SK-N-SH (cell line): ENCODE measurements at regions not wholly inside any gene's neighbourhood (a gene's known extent, or its start where the extent isn't known, plus 50 kb on each side); places are given as distances from the start of the nearest gene placed in this dataset.
"Not testable (repeated sequence)": the region's sequence is repeated elsewhere in the genome, so short reads cannot be mapped to it uniquely, and the experiment has no call there.

Experiments used
- CTCF ChIA-PET: fragments of 300-600, 350-600 bp; formaldehyde crosslinking; extraction: SDS; loops from one replicate; lab custom pipeline; 2021; lab: Yijun Ruan, JAX
- POLR2A ChIA-PET: fragments of 350-600 bp; sonication (Branson Sonifier 250); formaldehyde crosslinking; extraction: SDS; loops from one replicate; lab custom pipeline; 2020; ENCODE audit warnings: antibody characterized with exemption, inconsistent platforms; lab: Yijun Ruan, JAX
- DNase-seq: peaks from one replicate; pipeline ENCODE4 v3.0.0; 2012
- H2AFZ ChIP-seq: fragments of 200-600 bp; sonication (generic); 2 replicates; pipeline ENCODE4 v1.8.1; 2016; ENCODE audit warnings: antibody characterized with exemption, mild to moderate bottlenecking, low read depth
- H3F3A ChIP-seq: fragments of 200-600 bp; sonication (generic); replicated peaks from 2 replicates; pipeline ENCODE3; 2016; ENCODE audit warnings: antibody characterized with exemption, mild to moderate bottlenecking; ENCODE audit not compliant: insufficient read depth
- H3K27ac ChIP-seq, 2 experiments: fragments of 200-500 bp in 1 of 2; fragments of 200-600 bp in 1 of 2; sonication (Bioruptor generic) in 1 of 2; sonication (generic), shearing (Covaris generic) in 1 of 2; 2 replicates each; pipeline versions ENCODE4 v1.5.1 to v1.6.1; 2014 to 2016; ENCODE audit warnings: low read depth in 2 of 2, inconsistent platforms in 1 of 2, low read length in 1 of 2, mild to moderate bottlenecking in 1 of 2, mixed read lengths in 1 of 2
- H3K27me3 ChIP-seq: fragments of 200-600 bp; sonication (generic), shearing (Covaris generic); 2 replicates; pipeline ENCODE4 v1.6.1; 2016; ENCODE audit warnings: mixed run types; ENCODE audit not compliant: insufficient read depth
- H3K36me3 ChIP-seq, 2 experiments: fragments of 200-500 bp in 1 of 2; fragments of 200-600 bp in 1 of 2; sonication (Bioruptor generic) in 1 of 2; sonication (generic) in 1 of 2; replicated peaks in 1 of 2; 2 replicates each; pipeline versions ENCODE3 to v1.5.1; 2014 to 2016; ENCODE audit warnings: low read length in 1 of 2, mild to moderate bottlenecking in 1 of 2; ENCODE audit not compliant: insufficient read depth in 2 of 2, control insufficient read depth in 1 of 2
- H3K4me1 ChIP-seq, 2 experiments: fragments of 200-500 bp in 1 of 2; fragments of 200-600 bp in 1 of 2; sonication (Bioruptor generic) in 1 of 2; sonication (generic), shearing (Covaris generic) in 1 of 2; 2 replicates each; pipeline versions ENCODE4 v1.5.1 to v1.6.1; 2014 to 2016; ENCODE audit warnings: low read depth in 1 of 2, low read length in 1 of 2, mixed run types in 1 of 2; ENCODE audit not compliant: insufficient read depth in 2 of 2, control insufficient read depth in 1 of 2
- H3K4me2 ChIP-seq: fragments of 200-600 bp; sonication (generic), shearing (Covaris generic); 2 replicates; pipeline ENCODE4 v1.6.1; 2017; ENCODE audit warnings: mixed run types
- H3K4me3 ChIP-seq, 2 experiments: fragments of 200-500 bp in 1 of 2; fragments of 200-600 bp in 1 of 2; sonication (Bioruptor generic) in 1 of 2; sonication (generic), shearing (Covaris generic) in 1 of 2; 2 replicates each; pipeline versions ENCODE4 v1.5.1 to v1.8.1; 2014 to 2016; ENCODE audit warnings: low read depth in 2 of 2, inconsistent platforms in 1 of 2, low read length in 1 of 2, mild to moderate bottlenecking in 1 of 2, mixed read lengths in 1 of 2, moderate library complexity in 1 of 2
- H3K79me2 ChIP-seq: fragments of 200-600 bp; sonication (generic); 2 replicates; pipeline ENCODE4 v1.8.1; 2017; ENCODE audit warnings: mild to moderate bottlenecking; ENCODE audit not compliant: insufficient read depth
- H3K9ac ChIP-seq: fragments of 200-600 bp; sonication (generic); 2 replicates; pipeline ENCODE4 v1.6.1; 2017; ENCODE audit warnings: mixed run types
- H3K9me2 ChIP-seq: fragments of 200-600 bp; sonication (generic); 2 replicates; pipeline ENCODE4 v1.6.1; 2017; ENCODE audit warnings: mixed run types
- H3K9me3 ChIP-seq: fragments of 200-600 bp; sonication (generic); 2 replicates; pipeline ENCODE4 v1.6.1; 2017; ENCODE audit warnings: mixed run types, mild to moderate bottlenecking, moderate library complexity
- H4K20me1 ChIP-seq: fragments of 200-600 bp; sonication (generic); 2 replicates; pipeline ENCODE4 v1.6.1; 2017; ENCODE audit warnings: mild to moderate bottlenecking, mixed run types; ENCODE audit not compliant: insufficient read depth
- FOXM1 ChIP-seq: IDR thresholded peaks from 2 replicates; pipeline ENCODE4 v1.4.0; 2012; ENCODE audit warnings: low read depth, mild to moderate bottlenecking
- NRF1 ChIP-seq: IDR thresholded peaks from 2 replicates; pipeline ENCODE4 v1.6.1; 2012; ENCODE audit warnings: low read depth, mild to moderate bottlenecking, low read length
- USF2 ChIP-seq: fragments of 150-350 bp; IDR thresholded peaks from 2 replicates; pipeline ENCODE4 v1.6.1; 2017; ENCODE audit warnings: antibody characterized with exemption, low read length, low read depth, borderline replicate concordance
- WGBS: methylation state at CpG from one replicate; pipeline ENCODE4 v1.1.6; 2017; ENCODE audit warnings: low lambda C conversion rate; 5-methylcytosine and 5-hydroxymethylcytosine counted together
- TF ChIP-seq, protein P1 (sequence below): IDR thresholded peaks from 2 replicates; pipeline ENCODE4 v1.4.0; 2012; ENCODE audit warnings: low read depth, borderline replicate concordance

DNA sequence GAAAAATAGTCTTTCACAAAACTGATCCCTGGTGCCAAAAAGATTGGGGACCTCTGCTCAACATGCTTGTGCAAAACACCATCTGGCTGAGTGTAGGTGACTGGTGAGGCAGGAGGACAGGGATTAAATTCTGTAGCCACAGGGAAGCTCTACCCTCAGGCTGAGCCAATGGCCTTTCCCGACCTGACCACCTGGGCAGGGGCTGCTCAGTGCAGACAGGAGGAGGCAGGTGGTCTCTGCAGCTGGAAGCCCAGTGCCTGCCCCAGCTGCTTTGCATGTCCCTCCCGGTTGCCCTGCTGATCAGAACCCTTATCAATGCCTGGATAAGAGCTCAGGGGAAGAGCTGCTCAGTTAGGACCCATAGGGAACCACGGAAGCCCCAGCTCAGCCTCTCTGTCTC lies 235.3 kb downstream of the ANKRD36 start:
- WGBS: 50% methylated on average over 2 of the region's 3 CpGs
- Histone ChIP-seq H3K9me2 (no peaks in the 10 kb centered on the region), H3K4me2 (no peak overlapping the region), H2AFZ (no peak overlapping the region), H3K79me2 (no peaks in the 10 kb centered on the region), H3K9me3 (no peaks in the 10 kb centered on the region), H3K36me3 (no peaks in the 10 kb centered on the region), H3F3A (no peaks in the 10 kb centered on the region), H3K27me3 (no peaks in the 10 kb centered on the region; the same call in 1 of the 2 replicates), H4K20me1 (no peaks in the 10 kb centered on the region), H3K27ac (no peak overlapping the region), H3K4me1 (no peaks in the 10 kb centered on the region), H3K4me3 (no peak overlapping the region), H3K9ac (no peak overlapping the region)
- DNase-seq: no peak
- CTCF ChIA-PET: no interaction called here
- POLR2A ChIA-PET: no interaction called here
- TF ChIP-seq NRF1 (no peak), FOXM1 (no peak), USF2 (no peak)
- TF ChIP-seq, protein P1, sequence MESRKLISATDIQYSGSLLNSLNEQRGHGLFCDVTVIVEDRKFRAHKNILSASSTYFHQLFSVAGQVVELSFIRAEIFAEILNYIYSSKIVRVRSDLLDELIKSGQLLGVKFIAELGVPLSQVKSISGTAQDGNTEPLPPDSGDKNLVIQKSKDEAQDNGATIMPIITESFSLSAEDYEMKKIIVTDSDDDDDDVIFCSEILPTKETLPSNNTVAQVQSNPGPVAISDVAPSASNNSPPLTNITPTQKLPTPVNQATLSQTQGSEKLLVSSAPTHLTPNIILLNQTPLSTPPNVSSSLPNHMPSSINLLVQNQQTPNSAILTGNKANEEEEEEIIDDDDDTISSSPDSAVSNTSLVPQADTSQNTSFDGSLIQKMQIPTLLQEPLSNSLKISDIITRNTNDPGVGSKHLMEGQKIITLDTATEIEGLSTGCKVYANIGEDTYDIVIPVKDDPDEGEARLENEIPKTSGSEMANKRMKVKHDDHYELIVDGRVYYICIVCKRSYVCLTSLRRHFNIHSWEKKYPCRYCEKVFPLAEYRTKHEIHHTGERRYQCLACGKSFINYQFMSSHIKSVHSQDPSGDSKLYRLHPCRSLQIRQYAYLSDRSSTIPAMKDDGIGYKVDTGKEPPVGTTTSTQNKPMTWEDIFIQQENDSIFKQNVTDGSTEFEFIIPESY: no peak

DNA sequence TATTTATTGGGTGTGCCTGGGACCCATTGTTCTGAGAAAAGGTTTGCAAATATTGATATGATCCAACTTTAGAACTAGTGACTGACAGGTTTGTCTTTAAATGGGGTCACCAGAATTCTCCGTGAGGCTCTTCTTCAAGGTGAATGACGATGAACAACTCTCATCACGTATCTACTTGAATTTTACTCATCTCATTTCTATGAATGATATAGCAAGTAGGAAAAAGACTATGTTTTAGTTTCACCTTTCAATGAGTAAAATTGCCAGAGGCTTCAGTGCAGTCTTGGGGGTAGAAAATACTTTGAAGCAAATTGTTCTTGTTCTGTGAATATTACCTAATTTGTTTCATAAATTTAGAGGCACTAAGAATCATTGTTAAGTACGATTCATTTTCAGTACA lies 232.0 kb downstream of the ANKRD36 start:
- H3K9me3 ChIP-seq, POLR2A ChIA-PET, H4K20me1 ChIP-seq, H3K79me2 ChIP-seq, H3K4me1 ChIP-seq, H3K9me2 ChIP-seq, H3K27me3 ChIP-seq, H2AFZ ChIP-seq, CTCF ChIA-PET, H3K4me3 ChIP-seq, H3K9ac ChIP-seq, H3K27ac ChIP-seq, H3K36me3 ChIP-seq, H3F3A ChIP-seq, H3K4me2 ChIP-seq, DNase-seq: not testable (repeated sequence)
- WGBS: no CpG with 5 or more reads among the region's 4 CpGs

DNA sequence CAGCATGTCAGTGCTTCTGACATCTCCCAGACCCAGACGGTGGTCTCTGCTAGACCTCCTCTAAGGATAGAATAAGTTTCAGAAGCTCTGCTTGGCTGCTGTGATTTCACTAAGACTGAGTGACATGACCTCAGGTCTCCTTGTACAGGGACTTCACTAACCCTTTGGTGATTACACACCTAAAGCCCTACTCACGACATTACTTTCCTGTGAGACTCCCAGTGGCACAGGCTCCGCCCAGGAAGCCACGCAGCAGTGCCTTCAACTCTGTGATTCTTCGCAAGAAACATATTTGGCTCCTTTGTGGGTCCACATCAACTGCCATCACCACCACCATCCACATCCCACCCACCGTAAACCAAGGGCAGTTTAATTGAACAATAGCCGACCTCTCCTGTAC lies 220.7 kb downstream of the ANKRD36 start:
- H3K4me2 ChIP-seq, H3K36me3 ChIP-seq, H3K9ac ChIP-seq, POLR2A ChIA-PET, H3K4me1 ChIP-seq, H2AFZ ChIP-seq, H3K79me2 ChIP-seq, DNase-seq, H3K9me3 ChIP-seq, H3K4me3 ChIP-seq, H3K27ac ChIP-seq, H3K9me2 ChIP-seq, CTCF ChIA-PET, H3K27me3 ChIP-seq, H4K20me1 ChIP-seq, H3F3A ChIP-seq: not testable (repeated sequence)
- no CpG with 5 or more reads among the region's 7 CpGs for WGBS

DNA sequence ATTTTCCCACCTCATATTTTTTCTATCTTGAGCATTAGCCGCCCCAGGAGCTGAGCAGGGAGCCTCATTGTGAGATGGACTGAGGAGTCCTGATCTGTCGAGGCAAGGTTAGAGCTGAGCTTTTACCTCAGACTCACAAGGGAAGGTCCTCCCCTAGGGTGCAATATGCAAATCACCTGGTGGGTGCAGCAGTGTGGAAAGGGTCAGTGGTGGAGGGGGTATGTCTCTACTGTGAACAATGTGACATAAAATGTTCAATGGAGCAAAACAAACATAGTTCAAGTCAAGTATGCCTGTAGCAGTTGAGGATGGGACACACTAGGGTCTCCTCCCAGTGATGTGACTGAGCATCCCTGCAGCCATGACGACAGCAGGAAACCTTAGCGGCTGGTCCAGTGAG lies 219.2 kb downstream of the ANKRD36 start:
- H3K4me2 ChIP-seq, POLR2A ChIA-PET, H3K4me1 ChIP-seq, H3K79me2 ChIP-seq, H3K36me3 ChIP-seq, CTCF ChIA-PET, H3F3A ChIP-seq, H3K27me3 ChIP-seq, H3K9ac ChIP-seq, H2AFZ ChIP-seq, H3K27ac ChIP-seq, DNase-seq, H3K9me2 ChIP-seq, H3K9me3 ChIP-seq, H4K20me1 ChIP-seq, H3K4me3 ChIP-seq: not testable (repeated sequence)
- no CpG with 5 or more reads among the region's 4 CpGs for WGBS

DNA sequence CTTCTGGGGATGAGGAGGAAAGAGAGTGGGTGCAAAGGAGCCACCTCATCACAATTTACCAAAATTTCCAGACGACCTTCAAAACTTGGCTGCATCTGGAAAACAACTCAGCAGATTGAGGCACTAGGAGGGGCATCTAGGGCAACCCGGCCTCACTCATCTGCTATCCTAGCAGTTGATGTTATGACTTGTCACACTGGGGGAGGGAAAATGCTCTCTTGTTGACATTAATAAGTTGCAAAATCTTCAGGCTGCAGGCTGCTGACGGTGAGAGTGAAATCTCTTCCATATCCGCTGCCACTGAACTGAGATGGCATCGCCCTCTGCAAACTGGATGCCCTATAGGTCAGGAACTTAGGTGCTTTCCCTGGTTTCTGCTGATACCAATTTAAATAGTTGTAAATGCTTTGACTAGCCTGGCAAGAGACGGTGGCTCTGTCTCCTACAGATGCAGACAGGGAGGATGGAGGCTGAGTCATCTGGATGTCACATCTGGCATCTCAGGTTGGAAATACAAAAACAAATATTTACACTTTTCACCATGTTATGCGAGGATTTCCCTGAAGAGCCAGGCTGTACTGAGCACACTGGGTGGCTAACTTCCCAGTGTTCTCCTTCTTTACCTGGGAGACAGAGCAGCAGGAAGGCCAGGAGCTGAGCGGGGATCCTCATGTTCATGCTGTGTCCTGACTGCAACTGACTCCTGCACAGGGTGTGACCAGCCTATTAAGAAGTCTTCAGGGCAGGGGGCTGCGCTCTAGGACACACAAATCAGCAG lies 209.2 kb downstream of the ANKRD36 start:
- CTCF ChIA-PET, H3K9me3 ChIP-seq, H3K36me3 ChIP-seq, H3K27ac ChIP-seq, H3K4me1 ChIP-seq, DNase-seq, H3K9me2 ChIP-seq, H3K9ac ChIP-seq, H4K20me1 ChIP-seq, H3F3A ChIP-seq, H3K79me2 ChIP-seq, H3K4me2 ChIP-seq, H3K27me3 ChIP-seq, H3K4me3 ChIP-seq, POLR2A ChIA-PET, H2AFZ ChIP-seq: not testable (repeated sequence)
- WGBS: no CpG with 5 or more reads among the region's 9 CpGs
